ENCODE measurements at regions not wholly inside any gene's neighbourhood (a gene's known extent, or its start where the extent isn't known, plus 50 kb on each side); places are given as distances from the start of the nearest gene placed in this dataset.

DNA sequence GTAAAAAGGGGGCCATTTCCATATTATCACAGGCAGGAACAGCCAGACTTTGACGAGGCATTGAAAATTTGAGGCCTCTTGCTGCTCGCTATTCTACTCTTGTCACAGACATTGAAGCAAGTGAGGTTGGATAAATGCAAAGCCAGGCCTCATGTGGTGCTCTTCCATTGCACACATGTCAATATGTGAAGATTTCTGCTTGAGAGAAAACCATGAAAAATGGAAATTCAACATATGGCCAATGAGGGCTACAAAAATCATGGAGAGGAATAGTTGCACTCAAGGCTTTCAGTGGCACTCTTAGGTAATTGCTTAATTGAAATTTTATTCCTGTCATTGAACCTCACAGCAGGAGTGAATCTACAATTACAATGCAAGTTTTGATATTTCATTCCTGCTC lies 185.6 kb upstream of the MBNL1 start:
- TF ChIP-seq, protein P1, sequence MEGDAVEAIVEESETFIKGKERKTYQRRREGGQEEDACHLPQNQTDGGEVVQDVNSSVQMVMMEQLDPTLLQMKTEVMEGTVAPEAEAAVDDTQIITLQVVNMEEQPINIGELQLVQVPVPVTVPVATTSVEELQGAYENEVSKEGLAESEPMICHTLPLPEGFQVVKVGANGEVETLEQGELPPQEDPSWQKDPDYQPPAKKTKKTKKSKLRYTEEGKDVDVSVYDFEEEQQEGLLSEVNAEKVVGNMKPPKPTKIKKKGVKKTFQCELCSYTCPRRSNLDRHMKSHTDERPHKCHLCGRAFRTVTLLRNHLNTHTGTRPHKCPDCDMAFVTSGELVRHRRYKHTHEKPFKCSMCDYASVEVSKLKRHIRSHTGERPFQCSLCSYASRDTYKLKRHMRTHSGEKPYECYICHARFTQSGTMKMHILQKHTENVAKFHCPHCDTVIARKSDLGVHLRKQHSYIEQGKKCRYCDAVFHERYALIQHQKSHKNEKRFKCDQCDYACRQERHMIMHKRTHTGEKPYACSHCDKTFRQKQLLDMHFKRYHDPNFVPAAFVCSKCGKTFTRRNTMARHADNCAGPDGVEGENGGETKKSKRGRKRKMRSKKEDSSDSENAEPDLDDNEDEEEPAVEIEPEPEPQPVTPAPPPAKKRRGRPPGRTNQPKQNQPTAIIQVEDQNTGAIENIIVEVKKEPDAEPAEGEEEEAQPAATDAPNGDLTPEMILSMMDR (IDR thresholded peaks at IDR 0.05), result no peak
- no peak for TF ChIP-seq EZH2 (IDR thresholded peaks at IDR 0.05; ENCODE audit: borderline replicate concordance, insufficient read depth, low read depth, low read length, poor library complexity, severe bottlenecking)

Data from B cell (primary cell).